Activated naive CD4-positive, alpha-beta T cell treated with anti-CD3 and anti-CD28 coated beads, Interleukin-2, amount 50 U/mL, for 72 hours (primary cell): ENCODE measurements at regions not wholly inside any gene's neighbourhood (a gene's known extent, or its start where the extent isn't known, plus 50 kb on each side); places are given as distances from the start of the nearest gene placed in this dataset.
"Not testable (repeated sequence)": the region's sequence is repeated elsewhere in the genome, so short reads cannot be mapped to it uniquely, and the experiment has no call there.

Source experiments
- ATAC-seq, 2 donors: fragments of 150-1000 bp; cut with Tn5 transposase; 2 replicates each; pipeline ENCODE4 v1.10.0; 2021; ENCODE audit warnings: mild to moderate bottlenecking in 2 of 2, moderate library complexity in 2 of 2
- DNase-seq, 2 donors: peaks; one replicate each; pipeline ENCODE4 v3.0.0; 2021 to 2022; ENCODE audit warnings: low spot score in 2 of 2
- H3K27ac Mint-ChIP-seq, 2 donors: one replicate each; pipeline ENCODE4 v1.8.0; 2022; ENCODE audit warnings: mild to moderate bottlenecking in 2 of 2, mixed read lengths in 2 of 2
- H3K36me3 Mint-ChIP-seq, 2 donors: one replicate each; pipeline ENCODE4 v1.8.0; 2022; ENCODE audit warnings: mixed read lengths in 2 of 2
- H3K9me3 Mint-ChIP-seq, 2 donors: one replicate each; pipeline ENCODE4 v1.8.0; 2022; ENCODE audit warnings: mixed read lengths in 2 of 2

DNA sequence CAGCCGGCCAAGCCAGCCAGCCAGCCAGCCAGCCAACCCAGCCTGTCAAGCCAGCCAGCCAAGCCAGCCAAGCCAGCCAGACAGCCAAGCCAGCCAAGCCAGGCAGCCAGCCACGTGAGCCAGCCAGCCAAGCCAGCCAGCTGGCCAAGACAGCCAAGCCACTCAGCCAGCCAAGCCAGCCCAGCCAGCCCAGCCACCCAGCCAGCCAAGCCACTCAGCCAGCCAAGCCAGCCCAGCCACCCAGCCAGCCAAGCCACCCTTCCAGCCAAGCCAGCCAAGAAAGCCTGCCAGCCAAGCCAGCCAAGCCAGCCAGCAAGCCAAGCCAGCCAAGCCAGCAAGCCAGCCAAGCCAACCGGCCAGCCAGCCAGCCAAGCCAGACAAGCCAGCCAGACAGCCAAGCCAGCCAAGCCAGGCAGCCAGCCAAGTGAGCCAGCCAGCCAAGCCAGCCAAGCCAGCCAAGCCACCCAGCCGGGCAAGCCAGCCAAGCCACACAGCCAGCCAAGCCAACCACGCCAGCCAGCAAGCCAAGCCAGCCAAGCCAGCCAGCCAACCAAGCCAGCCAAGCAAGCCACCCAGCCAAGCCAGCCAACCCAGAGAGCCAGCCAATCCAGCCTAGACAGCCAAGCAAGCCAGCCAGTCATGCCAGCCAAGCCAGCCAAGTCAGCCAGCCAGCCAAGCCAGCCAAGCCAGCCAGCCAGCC is 199.5 kb downstream of the GOLGA6L6 start:
- Mint-ChIP-seq H3K36me3 (peaks cover 0 to 4% of the 10 kb centered on the region in 2 donors), H3K9me3 (peaks cover 0 to 3% of the 10 kb centered on the region in 2 donors), H3K27ac (no peak overlapping the region)
- DNase-seq (peak; percentile 29 to 83), ATAC-seq (no peak)

DNA sequence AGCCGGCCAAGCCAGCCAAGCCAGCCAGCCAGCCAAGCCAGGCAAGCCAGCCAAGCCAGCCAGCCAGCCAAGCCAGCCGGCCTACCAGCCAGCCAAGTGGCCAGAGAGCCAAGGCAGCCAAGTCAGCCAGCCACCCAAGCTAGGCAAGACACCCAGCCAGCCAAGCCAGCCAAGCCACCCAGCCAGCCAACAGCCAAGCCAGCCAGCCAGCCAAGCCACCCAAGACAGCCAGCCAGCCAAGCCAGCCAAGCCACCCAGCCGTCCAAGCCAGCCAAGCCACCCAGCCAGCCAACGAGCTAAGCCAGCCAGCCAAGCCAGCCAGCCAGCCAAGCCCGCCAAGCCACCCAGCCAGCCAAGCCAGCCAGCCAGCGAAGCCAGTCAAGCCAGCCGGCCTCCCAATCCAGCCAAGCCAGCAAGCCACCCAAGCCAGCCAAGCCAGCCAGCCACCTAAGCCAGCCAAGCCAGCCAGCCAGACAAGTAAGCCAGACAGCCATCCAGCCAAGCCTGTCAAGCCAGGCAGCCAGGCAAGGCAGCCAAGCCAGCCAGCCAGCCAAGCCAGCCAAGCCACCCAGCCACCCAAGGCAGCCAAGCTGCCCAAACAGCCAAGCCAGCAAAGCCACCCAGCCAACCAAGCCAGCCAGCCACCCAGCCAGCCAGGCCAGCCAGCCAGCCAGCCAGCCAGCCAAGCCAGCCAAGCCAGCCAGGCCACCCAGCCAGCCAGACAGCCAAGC is 200.5 kb downstream of the GOLGA6L6 start:
- Mint-ChIP-seq H3K27ac (no peak overlapping the region), H3K9me3 (peaks cover 0 to 4% of the 10 kb centered on the region in 2 donors), H3K36me3 (peaks cover 0 to 6% of the 10 kb centered on the region in 2 donors)
- ATAC-seq (peak in 1 of 2 donors; percentile 36), DNase-seq (peak; percentile 42 to 86)

DNA sequence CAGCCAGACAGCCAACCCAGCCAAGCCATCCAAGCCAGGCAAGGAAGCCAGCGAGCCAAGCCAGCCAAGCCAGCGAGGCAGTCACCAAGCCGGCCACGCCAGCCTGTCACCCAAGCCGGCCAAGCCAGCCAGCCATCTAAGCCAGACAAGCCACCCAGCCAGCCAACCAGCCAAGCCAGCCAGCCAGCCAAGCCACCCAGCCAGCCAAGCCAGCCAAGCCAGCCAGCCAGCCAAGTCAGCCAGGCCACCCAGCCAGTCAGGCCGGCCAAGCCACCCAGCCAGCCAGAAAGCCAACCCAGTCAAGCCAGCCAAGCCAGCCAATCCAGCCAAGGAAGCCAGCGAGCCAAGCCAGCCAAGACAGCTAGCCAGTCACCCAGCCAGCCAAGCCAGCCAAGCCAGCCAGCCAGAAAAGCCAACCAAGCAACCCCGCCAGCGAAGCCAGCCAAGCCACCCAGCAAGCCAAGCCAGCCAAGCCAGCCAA is 201.2 kb downstream of the GOLGA6L6 start:
- H3K27ac Mint-ChIP-seq: no peak overlapping the region
- peaks cover 0 to 4% of the 10 kb centered on the region in 2 donors for H3K9me3 Mint-ChIP-seq
- ATAC-seq: peak in 1 of 2 donors; percentile 33
- DNase-seq: peak; percentile 32 to 85
- peaks cover 0 to 6% of the 10 kb centered on the region in 2 donors for H3K36me3 Mint-ChIP-seq

DNA sequence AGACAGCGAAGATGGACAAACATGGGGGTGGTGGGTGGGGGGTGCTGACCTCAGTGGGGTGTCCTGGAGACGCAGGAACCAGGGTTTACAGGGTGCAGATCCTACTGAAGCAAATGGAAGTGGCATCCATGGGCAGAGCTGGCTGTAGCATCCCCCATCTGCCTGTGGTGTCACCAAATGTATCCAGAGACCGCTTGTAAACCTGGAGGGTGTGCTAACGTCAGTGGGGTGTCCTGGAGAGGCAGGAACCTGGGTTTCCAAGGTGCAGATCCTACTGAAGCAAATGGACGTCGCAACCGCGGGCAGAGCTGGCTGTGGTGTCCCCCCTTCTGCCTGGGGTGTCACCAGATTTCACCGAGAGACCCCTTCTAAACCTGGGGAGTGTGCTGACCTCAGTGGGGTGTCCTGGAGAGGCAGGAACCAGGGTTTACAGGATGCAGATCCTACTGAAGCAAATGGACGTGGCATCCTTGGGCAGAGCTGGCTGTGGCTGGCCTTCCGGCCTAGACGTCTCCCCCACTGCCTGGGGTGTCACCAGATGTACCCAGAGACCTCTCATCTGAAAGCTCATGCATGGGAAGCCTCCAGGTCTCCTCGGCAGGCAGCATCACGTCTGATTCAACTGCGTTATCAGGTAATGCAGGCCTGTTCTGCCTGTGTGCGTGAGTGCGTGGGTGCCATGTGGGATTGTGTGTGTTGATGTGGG is 202.4 kb downstream of the GOLGA6L6 start:
- not testable (repeated sequence) for H3K36me3 Mint-ChIP-seq, ATAC-seq, H3K27ac Mint-ChIP-seq, H3K9me3 Mint-ChIP-seq, DNase-seq

DNA sequence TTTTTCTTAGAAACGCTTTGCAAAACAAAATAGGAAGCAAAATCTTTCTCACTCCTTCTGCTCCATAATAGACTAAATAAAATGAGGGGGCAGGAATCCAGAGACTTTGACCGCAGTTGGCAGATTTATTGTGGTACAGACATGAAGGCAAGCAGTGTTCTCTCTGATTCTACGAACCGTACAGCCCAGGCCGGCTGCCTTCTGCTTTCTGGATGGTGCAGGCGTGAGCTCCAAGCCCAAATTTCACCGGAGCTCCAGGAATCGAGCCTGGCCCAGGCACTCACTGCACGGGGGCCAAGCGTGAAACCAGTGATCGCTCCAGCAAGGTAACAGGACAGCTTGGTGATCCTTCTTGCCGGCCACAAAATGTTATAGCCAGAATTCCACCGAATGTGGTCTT is 202.9 kb downstream of the GOLGA6L6 start:
- H3K27ac Mint-ChIP-seq, DNase-seq, ATAC-seq, H3K9me3 Mint-ChIP-seq, H3K36me3 Mint-ChIP-seq: not testable (repeated sequence)

DNA sequence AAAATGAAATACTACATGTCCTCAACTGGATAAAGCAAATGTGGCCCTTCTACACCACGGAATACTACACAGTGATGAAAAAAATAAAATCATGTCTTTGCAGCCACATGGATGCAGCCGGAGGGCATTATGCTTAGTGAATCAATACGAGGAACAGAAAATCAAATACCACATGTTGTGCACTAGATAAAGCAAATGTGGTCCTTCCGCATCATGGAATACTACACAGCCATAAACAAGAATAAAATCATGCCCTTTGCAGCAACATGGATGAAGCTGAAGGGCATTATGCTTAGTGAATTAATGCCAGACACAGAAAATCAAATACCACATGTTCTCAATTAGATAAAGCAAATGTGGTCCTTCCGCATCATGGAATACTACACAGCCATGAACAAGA is 204.4 kb downstream of the GOLGA6L6 start:
- H3K36me3 Mint-ChIP-seq, ATAC-seq, H3K27ac Mint-ChIP-seq, DNase-seq, H3K9me3 Mint-ChIP-seq: not testable (repeated sequence)

DNA sequence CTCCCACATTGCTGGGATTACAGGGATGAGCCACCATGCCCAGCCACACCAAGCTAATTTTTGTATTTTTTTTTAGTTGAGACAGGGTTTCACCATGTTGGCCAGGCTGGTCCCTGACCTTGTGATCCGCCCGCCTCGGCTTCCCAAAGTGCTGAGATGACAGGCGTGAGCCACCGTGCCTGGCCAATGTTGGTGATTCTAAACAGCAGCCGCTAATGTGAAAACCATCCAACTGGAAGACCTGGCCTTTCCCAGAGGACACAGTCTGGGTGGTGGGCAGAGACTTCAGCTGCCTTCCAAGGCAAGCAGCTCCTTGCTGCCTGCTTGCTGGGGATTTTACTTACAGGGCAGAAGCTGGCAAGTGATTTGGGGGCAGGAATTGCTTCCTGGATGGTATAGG is 207.1 kb downstream of the GOLGA6L6 start:
- H3K27ac Mint-ChIP-seq, DNase-seq, H3K9me3 Mint-ChIP-seq, H3K36me3 Mint-ChIP-seq, ATAC-seq: not testable (repeated sequence)

DNA sequence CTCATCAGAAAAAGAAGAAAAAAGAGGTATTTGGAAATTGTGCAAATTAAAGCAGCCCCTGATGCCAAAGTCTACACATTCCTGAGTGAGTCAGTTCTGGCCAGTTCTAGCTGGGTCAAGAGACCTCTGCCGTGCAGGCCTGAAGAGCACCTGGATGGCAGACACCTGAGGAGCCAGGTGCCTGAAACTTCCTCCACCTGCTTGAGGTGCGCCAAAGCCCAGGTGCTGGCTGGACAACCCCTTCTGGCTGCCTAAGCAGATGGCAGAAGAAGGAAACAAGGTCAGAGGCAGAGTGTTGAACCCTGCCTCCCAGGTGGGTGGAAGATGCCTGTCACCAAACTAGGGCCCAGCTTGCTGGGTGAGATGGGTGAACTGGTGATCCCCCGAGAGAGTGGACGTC is 215.8 kb downstream of the GOLGA6L6 start:
- not testable (repeated sequence) for H3K9me3 Mint-ChIP-seq, DNase-seq, H3K27ac Mint-ChIP-seq, ATAC-seq, H3K36me3 Mint-ChIP-seq

DNA sequence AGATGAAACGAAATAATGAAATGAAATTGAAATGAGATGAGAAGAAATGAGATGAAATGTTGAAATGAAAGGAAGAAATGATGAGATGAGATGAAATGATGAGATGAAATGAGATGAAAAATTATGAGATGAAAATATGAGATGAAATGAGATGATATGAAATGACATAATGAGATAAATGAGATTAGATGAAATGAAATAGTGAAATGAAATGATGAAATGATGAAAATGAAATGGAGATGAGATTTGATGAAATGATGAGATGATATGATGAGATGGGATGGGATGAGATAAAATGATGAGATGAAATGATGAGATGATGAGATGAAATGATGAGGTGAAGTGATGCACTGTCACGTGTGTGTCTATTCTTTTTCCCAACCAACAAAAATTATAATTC is 224.5 kb downstream of the GOLGA6L6 start:
- DNase-seq, H3K9me3 Mint-ChIP-seq, H3K36me3 Mint-ChIP-seq, H3K27ac Mint-ChIP-seq, ATAC-seq: not testable (repeated sequence)

DNA sequence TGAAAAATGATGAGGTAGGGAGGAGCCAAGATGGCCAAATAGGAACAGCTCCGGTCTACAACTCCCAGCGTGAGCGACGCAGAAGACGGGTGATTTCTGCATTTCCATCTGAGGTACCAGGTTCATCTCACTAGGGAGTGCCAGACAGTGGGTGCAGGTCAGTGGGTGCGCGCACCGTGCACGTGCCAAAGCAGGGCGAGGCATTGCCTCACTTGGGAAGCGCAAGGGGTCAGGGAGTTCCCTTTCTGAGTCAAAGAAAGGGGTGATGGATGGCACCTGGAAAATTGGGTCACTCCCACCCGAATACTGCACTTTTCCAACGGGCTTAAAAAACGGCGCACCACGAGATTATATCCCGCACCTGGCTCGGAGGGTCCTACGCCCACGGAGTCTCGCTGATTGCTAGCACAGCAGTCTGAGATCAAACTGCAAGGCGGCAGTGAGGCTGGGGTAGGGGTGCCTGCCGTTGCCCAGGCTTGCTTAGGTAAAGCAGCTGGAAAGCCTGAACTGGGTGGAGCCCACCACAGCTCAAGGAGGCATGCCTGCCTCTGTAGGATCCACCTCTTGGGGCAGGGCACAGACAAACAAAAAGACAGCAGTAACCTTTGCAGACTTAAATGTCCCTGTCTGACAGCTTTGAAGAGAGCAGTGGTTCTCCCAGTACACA is 230.5 kb downstream of the GOLGA6L6 start:
- DNase-seq, H3K36me3 Mint-ChIP-seq, H3K9me3 Mint-ChIP-seq, ATAC-seq, H3K27ac Mint-ChIP-seq: not testable (repeated sequence)

DNA sequence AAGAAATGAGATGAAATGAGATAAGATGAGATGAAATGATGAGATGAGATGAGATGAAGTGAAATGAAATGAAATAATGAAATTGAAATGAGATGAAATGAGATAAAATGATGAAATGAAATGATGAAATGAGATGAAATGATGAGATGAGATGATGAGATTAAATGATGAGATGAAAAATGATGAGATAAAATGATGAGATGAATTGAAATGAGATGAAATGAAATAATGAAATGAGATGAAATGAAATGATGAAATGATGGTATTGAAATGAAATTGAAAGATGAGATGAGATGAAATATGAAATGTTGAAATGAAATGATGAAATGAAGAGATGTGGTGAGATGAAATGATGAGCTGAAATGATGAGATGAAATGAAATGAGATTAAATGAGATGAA is 231.0 kb downstream of the GOLGA6L6 start:
- Mint-ChIP-seq H3K36me3 (no peaks in the 10 kb centered on the region), H3K9me3 (no peaks in the 10 kb centered on the region), H3K27ac (no peak overlapping the region)
- ATAC-seq (no peak), DNase-seq (no peak)

DNA sequence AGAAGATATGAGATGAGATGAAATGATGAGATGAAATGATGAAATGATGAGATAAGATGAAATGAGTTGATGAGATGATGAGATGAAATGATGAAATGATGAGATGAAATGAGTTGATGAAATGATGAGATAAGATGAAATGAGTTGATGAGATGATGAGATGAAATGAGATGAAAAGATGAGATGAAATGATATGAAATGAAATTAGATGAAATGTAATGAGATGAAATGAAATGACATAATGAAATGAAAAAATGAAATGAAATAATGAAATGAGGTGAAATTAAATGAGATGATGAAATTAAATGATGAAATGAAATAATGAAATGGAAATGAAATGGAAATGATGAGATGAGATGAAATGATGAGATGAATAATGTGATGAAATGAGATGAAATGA is 231.6 kb downstream of the GOLGA6L6 start:
- H3K9me3 Mint-ChIP-seq, ATAC-seq, H3K36me3 Mint-ChIP-seq, DNase-seq, H3K27ac Mint-ChIP-seq: not testable (repeated sequence)

DNA sequence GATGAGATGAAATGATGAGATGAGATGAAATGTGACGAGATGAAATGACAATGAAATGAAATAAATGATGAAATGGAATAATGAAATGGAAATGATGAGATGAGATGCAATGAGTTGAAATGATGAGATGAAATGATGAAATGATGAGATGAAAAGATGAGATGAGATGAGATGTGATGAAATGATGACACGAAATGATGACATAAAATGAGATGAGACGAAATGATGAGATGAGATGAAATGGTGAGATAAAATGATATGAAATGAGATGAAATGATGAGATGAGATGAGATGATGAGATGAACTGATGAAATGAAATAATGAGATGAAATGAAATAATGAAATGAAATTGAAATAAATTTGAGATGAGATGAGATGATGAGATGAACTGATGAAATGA is 232.2 kb downstream of the GOLGA6L6 start:
- not testable (repeated sequence) for H3K9me3 Mint-ChIP-seq, H3K36me3 Mint-ChIP-seq

DNA sequence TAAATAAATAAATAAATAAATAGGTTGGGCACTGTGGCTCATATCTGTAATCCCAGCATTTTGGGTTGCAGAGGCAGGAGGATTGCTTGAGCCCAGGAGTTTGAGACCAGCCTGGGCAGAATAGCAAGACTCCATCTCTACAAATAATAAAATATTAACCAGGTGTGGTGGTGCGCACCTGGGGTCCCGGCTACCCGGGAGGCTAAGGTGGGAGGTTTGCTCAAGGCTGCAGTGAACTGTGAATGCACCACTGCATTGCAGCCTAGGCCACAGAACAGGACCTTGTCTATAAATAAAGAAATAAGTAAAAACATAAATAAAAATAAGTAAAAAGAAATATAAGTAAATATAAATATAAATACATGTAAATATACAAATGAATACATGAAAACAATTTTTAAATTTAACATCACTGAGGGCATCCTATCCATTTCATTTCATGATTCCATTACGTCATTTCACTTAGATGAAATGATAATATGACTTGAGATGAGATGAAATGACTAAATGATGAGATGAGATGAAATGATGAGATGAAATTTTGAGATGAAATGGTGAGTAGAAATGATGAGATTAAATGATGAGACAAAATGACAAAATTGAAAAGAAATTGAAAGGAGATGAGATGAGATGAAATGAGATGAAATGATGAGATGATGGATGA is 233.4 kb downstream of the GOLGA6L6 start:
- H3K9me3 Mint-ChIP-seq, H3K27ac Mint-ChIP-seq, DNase-seq, ATAC-seq, H3K36me3 Mint-ChIP-seq: not testable (repeated sequence)

More for the DNA sequence above, 232.2 kb downstream of the GOLGA6L6 start:
- not testable (repeated sequence) for H3K27ac Mint-ChIP-seq, DNase-seq, ATAC-seq

DNA sequence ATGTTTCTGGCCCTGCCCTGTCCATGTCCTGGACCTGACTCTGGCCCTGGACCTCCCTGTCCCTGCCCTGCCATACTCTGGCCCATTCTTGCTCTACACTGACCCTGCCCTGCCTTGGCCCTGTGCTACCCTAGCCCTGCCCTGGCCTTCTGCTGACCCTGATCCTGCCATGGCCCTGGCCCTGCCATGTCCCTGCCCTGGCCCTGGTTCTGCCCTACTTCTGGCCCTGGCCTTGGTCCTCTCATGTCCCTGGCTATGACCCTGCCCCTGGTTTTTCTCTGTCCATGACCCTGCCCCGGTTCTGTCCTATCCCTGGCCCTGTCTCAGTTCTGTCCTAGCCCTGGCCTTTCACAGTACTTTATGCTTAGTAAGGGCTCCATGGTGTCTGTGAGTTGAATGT is 234.5 kb downstream of the GOLGA6L6 start:
- H3K27ac Mint-ChIP-seq, H3K36me3 Mint-ChIP-seq, DNase-seq, ATAC-seq, H3K9me3 Mint-ChIP-seq: not testable (repeated sequence)

DNA sequence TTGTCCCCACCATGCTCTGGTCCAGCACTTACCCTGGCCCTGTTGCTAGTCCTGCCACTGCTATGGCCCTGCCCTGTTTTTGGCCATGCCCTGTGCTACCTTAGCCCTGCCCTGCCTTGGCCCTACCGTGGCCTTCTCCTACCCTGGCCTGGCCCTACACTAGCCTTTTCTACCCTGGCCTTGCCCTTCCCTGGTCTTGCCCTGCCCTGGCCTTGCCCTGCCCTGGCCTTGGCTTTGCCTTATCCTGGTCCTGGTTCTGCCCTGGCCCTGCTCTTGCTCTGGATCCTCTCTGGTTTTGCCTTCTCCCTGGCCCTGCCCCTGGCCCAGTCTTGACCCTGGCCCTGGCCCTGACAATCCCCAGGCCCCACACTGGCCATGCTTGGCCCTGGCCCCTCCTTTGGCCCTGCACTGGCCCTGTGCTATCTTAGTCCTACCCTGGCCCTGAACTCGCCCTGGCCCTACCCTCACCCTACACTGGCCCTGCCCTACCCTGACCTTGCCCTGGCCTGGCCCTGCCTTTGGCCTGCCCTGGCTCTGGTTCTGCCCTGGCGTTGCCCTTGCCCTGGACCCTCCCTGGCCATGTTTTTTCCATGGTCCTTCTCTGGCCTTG is 235.0 kb downstream of the GOLGA6L6 start:
- H3K27ac Mint-ChIP-seq, ATAC-seq, H3K9me3 Mint-ChIP-seq, H3K36me3 Mint-ChIP-seq: not testable (repeated sequence)
- peak in 1 of 2 donors; percentile 55 for DNase-seq
